T-cell (primary cell): ENCODE measurements at regions not wholly inside any gene's neighbourhood (a gene's known extent, or its start where the extent isn't known, plus 50 kb on each side); places are given as distances from the start of the nearest gene placed in this dataset.

Experiments used
- ATAC-seq, 4 experiments: fragments of 200-7000 bp in 3 of 4; fragments of 150-1000 bp in 1 of 4; cut with Tn5 transposase; replicated peaks in 1 of 4; 1 replicate in 3 of 4; 2 replicates in 1 of 4; pipeline ENCODE4 v1.10.0; 2021; ENCODE audit warnings: moderate library complexity in 3 of 4, mild to moderate bottlenecking in 2 of 4, moderate number of reproducible peaks in 1 of 4
- CTCF ChIA-PET, 2 donors: fragments of 300-600 bp; sonication (Branson Sonifier 250); formaldehyde crosslinking; loops; one replicate each; lab custom pipeline; 2022; ENCODE audit warnings: antibody characterized with exemption in 2 of 2; lab: Charles Lee
- POLR2A ChIA-PET, 2 donors: fragments of 300-600 bp; sonication (Branson Sonifier 250); formaldehyde crosslinking; loops; one replicate each; lab custom pipeline; 2022; ENCODE audit warnings: antibody characterized with exemption in 2 of 2; lab: Charles Lee
- DNase-seq, 35 experiments: peaks; one replicate each; pipeline versions ENCODE4 v3.0.0 to v3.0.0-alpha.2; 2013 to 2023
- H3K27ac ChIP-seq: one replicate; pipeline ENCODE4 v1.5.1; 2013; ENCODE audit warnings: low read length
- H3K27me3 ChIP-seq, 2 experiments: replicated peaks in 1 of 2; 1 replicate in 1 of 2; 2 replicates in 1 of 2; pipeline versions ENCODE4 v1.6.1 to v1.7.0; 2013; ENCODE audit warnings: low read length in 1 of 2, mixed read lengths in 1 of 2; ENCODE audit not compliant: control insufficient read depth in 2 of 2, insufficient read depth in 2 of 2; ENCODE audit errors: extremely low read depth in 1 of 2
- H3K36me3 ChIP-seq, 2 donors: 1 replicate in 1 of 2; 2 replicates in 1 of 2; pipeline versions ENCODE4 v1.6.1 to v1.7.0; 2013; ENCODE audit warnings: low read length in 1 of 2; ENCODE audit not compliant: control insufficient read depth in 2 of 2, insufficient read depth in 1 of 2; ENCODE audit errors: extremely low read depth in 1 of 2
- H3K4me1 ChIP-seq, 2 experiments: 1 replicate in 1 of 2; 2 replicates in 1 of 2; pipeline versions ENCODE4 v1.6.1 to v1.7.0; 2013; ENCODE audit warnings: low read length in 2 of 2, mixed read lengths in 1 of 2; ENCODE audit not compliant: insufficient read depth in 2 of 2, control insufficient read depth in 1 of 2; ENCODE audit errors: extremely low read depth in 1 of 2
- H3K4me3 ChIP-seq, 2 donors: 1 replicate in 1 of 2; 2 replicates in 1 of 2; pipeline versions ENCODE4 v1.5.1 to v1.7.0; 2013; ENCODE audit warnings: mild to moderate bottlenecking in 2 of 2, low read length in 1 of 2, moderate library complexity in 1 of 2; ENCODE audit not compliant: control insufficient read depth in 1 of 2; ENCODE audit errors: extremely low read depth in 1 of 2
- H3K9me3 ChIP-seq: 2 replicates; pipeline ENCODE4 v1.7.0; 2013
- H3K27ac Mint-ChIP-seq, 2 donors: one replicate each; pipeline ENCODE4 v1.8.0; 2020 to 2021; ENCODE audit warnings: mild to moderate bottlenecking in 2 of 2, mixed read lengths in 2 of 2
- H3K27me3 Mint-ChIP-seq, 2 donors: one replicate each; pipeline ENCODE4 v1.8.0; 2021 to 2022; ENCODE audit warnings: mixed read lengths in 2 of 2
- H3K36me3 Mint-ChIP-seq: one replicate; pipeline ENCODE4 v1.8.0; 2021; ENCODE audit warnings: mixed read lengths
- H3K4me1 Mint-ChIP-seq, 3 donors: one replicate each; pipeline ENCODE4 v1.8.0; 2020 to 2022; ENCODE audit warnings: mixed read lengths in 3 of 3, mild to moderate bottlenecking in 1 of 3
- H3K4me3 Mint-ChIP-seq, 3 donors: one replicate each; pipeline ENCODE4 v1.8.0; 2020 to 2022; ENCODE audit warnings: mild to moderate bottlenecking in 3 of 3, mixed read lengths in 3 of 3, moderate library complexity in 3 of 3
- H3K9me3 Mint-ChIP-seq, 3 donors: one replicate each; pipeline ENCODE4 v1.8.0; 2020 to 2022; ENCODE audit warnings: mixed read lengths in 3 of 3
- WGBS: methylation state at CpG from one replicate; pipeline ENCODE4 v1.1.5; 2013; ENCODE audit warnings: missing lambda C conversion rate; ENCODE audit not compliant: insufficient coverage; 5-methylcytosine and 5-hydroxymethylcytosine counted together

DNA sequence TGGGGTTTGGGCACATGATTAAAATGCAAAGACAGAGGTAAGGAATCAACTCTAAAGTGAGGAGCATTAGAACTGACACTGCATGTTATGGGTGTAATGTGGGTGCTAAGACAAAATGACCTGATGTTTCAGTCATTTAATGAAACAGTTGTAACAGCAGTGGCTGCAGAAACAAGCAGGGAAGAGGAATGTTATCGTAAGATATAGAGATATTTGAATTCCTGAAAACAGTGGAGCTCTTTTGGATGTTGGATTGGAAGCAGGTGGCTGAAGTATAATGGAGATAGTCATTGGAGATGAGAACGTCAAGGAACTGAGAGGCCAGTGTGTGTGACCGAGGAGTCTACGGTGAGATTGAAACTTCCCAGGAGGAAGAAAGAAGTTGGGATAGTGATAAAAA lies 1065.2 kb downstream of the ZPLD1 start:
- Histone ChIP-seq H3K36me3 (no peaks in the 10 kb centered on the region), H3K4me1 (no peaks in the 10 kb centered on the region), H3K4me3 (no peak overlapping the region), H3K27ac (no peak overlapping the region), H3K9me3 (peaks cover 3% of the 10 kb centered on the region), H3K27me3 (no peaks in the 10 kb centered on the region)
- CTCF ChIA-PET: no interaction called here
- ATAC-seq (no peak), DNase-seq (no peak)
- 87% methylated on average over 4 of the region's 4 CpGs for WGBS
- Mint-ChIP-seq H3K4me1 (no peaks in the 10 kb centered on the region), H3K36me3 (no peaks in the 10 kb centered on the region), H3K4me3 (no peak overlapping the region), H3K27ac (no peak overlapping the region), H3K9me3 (peaks cover 3 to 9% (median 5%) of the 10 kb centered on the region in 3 donors), H3K27me3 (no peaks in the 10 kb centered on the region)
- POLR2A ChIA-PET: no interaction called here

DNA sequence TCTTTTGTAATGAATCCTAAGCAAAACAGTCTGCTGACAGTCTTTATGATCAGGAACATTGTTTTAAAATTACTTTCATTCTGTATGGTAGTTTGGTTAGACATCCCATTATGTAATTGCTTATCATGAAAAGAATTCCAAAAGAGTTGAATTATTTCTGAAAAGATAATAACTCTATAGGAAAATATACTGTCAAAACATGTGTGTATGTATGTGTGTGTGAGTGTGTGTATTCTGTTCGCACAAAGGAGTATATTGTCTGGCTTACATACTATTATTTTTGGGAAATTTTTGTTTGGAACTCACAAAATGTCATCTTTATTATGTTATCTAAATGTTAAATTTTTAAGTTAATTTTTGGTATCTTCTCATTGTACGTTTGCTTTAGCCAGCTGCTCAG lies 1075.9 kb downstream of the ZPLD1 start:
- Histone ChIP-seq H3K27me3 (no peaks in the 10 kb centered on the region), H3K36me3 (no peaks in the 10 kb centered on the region), H3K4me1 (no peaks in the 10 kb centered on the region), H3K9me3 (no peaks in the 10 kb centered on the region), H3K4me3 (no peak overlapping the region), H3K27ac (no peak overlapping the region)
- no peak for DNase-seq
- no peak overlapping the region for H3K4me3 Mint-ChIP-seq
- peaks cover 3 to 27% (median 11%) of the 10 kb centered on the region in 3 donors for H3K9me3 Mint-ChIP-seq
- no peaks in the 10 kb centered on the region for H3K36me3 Mint-ChIP-seq
- WGBS: no CpG with 5 or more reads among the region's 2 CpGs
- no peaks in the 10 kb centered on the region for H3K27me3 Mint-ChIP-seq
- H3K4me1 Mint-ChIP-seq: no peaks in the 10 kb centered on the region
- POLR2A ChIA-PET: no interaction called here
- H3K27ac Mint-ChIP-seq: no peak overlapping the region
- ATAC-seq: no peak
- CTCF ChIA-PET: no interaction called here

DNA sequence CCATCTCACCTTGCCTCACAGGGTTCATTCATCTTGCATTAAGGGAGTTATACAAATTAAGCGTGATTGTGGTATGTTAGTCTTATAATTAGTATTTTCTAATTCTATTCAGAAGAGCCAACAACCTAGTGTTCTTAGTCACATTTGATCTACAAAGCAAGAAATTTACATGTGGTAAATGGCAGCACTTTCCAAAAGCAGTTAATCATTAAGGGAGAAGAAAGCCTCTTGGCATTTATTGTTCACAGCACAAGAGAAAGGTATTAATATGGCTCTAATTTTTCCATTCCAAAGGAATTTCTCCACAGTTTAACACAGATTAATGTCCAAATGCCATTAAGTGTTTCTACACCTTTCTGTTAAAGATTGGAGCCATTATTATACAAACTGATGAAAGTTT lies 1077.1 kb downstream of the ZPLD1 start:
- CTCF ChIA-PET: interaction anchor here in 1 of 2 donors (0.5 kb wide), 1 partner anchor 407 kb away, joined by 3 read pairs; no protein-coding TSS in a partner anchor
- no peaks in the 10 kb centered on the region for H3K36me3 ChIP-seq
- Mint-ChIP-seq H3K36me3 (no peaks in the 10 kb centered on the region), H3K27me3 (no peaks in the 10 kb centered on the region), H3K4me1 (no peaks in the 10 kb centered on the region), H3K27ac (no peak overlapping the region), H3K4me3 (no peak overlapping the region), H3K9me3 (peaks cover 3 to 17% (median 5%) of the 10 kb centered on the region in 3 donors)
- H3K4me3 ChIP-seq: no peak overlapping the region
- DNase-seq (no peak), ATAC-seq (no peak)
- WGBS: no CpG with 5 or more reads among the region's 1 CpG
- no peaks in the 10 kb centered on the region for H3K9me3 ChIP-seq
- POLR2A ChIA-PET: no interaction called here
- no peaks in the 10 kb centered on the region for H3K27me3 ChIP-seq
- H3K4me1 ChIP-seq: no peaks in the 10 kb centered on the region
- no peak overlapping the region for H3K27ac ChIP-seq

DNA sequence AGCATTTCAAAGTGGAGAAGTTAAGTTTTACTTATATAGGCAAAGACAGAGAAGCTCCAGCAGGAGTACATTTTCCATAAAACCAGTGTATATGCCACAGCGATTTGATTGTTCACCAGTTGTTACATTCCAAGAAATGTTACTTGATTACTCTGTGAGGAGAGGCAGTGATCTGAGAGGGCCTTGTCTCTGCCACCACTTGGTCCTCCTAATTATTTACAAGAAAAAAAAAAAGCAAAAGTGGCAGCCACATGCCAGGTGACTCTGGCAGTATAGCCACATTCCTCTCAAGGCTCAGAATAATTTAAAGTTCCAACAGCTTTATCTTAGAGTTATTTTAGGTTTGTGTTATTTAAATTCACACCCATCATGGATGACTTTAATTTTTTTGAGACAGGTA lies 1077.8 kb downstream of the ZPLD1 start:
- no peak for ATAC-seq
- Histone ChIP-seq H3K4me3 (no peak overlapping the region), H3K9me3 (no peaks in the 10 kb centered on the region), H3K36me3 (no peaks in the 10 kb centered on the region), H3K27me3 (no peaks in the 10 kb centered on the region), H3K4me1 (no peaks in the 10 kb centered on the region), H3K27ac (no peak overlapping the region)
- POLR2A ChIA-PET: no interaction called here
- CTCF ChIA-PET: no interaction called here
- Mint-ChIP-seq H3K4me3 (no peak overlapping the region), H3K36me3 (no peaks in the 10 kb centered on the region), H3K27me3 (no peaks in the 10 kb centered on the region), H3K9me3 (peaks cover 8 to 12% (median 8%) of the 10 kb centered on the region in 3 donors), H3K4me1 (no peaks in the 10 kb centered on the region), H3K27ac (no peak overlapping the region)
- no CpG with 5 or more reads among the region's 1 CpG for WGBS
- DNase-seq: no peak

DNA sequence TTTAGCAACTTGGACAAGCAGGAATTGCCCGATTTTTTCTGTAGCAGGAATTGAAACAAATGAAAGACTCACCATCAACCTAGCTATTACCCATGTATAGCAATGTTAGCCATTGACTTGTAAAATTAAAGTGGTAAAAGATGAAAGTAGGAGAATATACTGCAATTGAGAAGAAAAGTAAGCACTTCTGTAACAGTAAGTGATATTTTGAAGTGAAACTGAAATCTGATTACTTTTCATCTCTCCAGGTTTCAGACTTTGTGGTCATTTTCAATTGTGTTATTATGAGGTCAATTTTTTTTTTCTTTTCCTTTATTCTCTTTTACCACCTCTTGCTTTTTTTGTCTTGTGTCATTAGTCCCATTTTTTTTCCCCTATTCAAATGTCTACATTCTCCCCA lies 1078.2 kb downstream of the ZPLD1 start:
- Histone ChIP-seq H3K9me3 (no peaks in the 10 kb centered on the region), H3K36me3 (no peaks in the 10 kb centered on the region), H3K4me3 (no peak overlapping the region), H3K4me1 (no peaks in the 10 kb centered on the region), H3K27ac (no peak overlapping the region), H3K27me3 (no peaks in the 10 kb centered on the region)
- Mint-ChIP-seq H3K4me3 (no peak overlapping the region), H3K27ac (no peak overlapping the region), H3K4me1 (no peaks in the 10 kb centered on the region), H3K9me3 (peaks cover 8 to 12% (median 11%) of the 10 kb centered on the region in 3 donors), H3K27me3 (no peaks in the 10 kb centered on the region), H3K36me3 (no peaks in the 10 kb centered on the region)
- ChIA-PET CTCF (no interaction called here), POLR2A (no interaction called here)
- WGBS: no CpG with 5 or more reads among the region's 1 CpG
- no peak for DNase-seq
- no peak for ATAC-seq

DNA sequence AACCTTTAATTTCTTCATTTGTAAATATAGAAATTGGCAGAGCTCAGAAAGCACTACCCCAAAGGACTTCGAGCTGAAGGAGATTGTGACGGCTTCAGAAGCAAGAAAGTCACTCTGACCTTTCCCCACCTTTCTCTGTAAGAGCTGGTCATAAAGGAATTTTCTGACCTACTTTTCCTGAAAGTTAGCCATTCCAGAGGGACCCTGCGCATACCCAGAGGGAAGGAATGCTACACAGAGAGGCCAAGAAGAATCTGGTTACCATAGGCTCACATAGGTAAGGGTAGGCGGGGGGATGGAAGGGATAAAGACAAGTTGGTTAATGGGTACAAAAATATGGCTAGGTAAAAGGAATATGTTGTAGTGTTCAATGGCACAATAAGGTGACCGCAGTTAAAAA lies 1080.3 kb downstream of the ZPLD1 start:
- Histone ChIP-seq H3K27ac (no peak overlapping the region), H3K4me3 (no peak overlapping the region), H3K36me3 (no peaks in the 10 kb centered on the region), H3K4me1 (no peaks in the 10 kb centered on the region), H3K27me3 (no peaks in the 10 kb centered on the region), H3K9me3 (no peaks in the 10 kb centered on the region)
- CTCF ChIA-PET: no interaction called here
- H3K27ac Mint-ChIP-seq: no peak overlapping the region
- no peak for ATAC-seq
- 60% methylated on average over 2 of the region's 5 CpGs for WGBS
- H3K27me3 Mint-ChIP-seq: no peaks in the 10 kb centered on the region
- DNase-seq: no peak
- no peak overlapping the region for H3K4me3 Mint-ChIP-seq
- H3K9me3 Mint-ChIP-seq: peaks cover 13 to 18% (median 17%) of the 10 kb centered on the region in 3 donors
- no peaks in the 10 kb centered on the region for H3K36me3 Mint-ChIP-seq
- H3K4me1 Mint-ChIP-seq: no peaks in the 10 kb centered on the region
- POLR2A ChIA-PET: interaction anchor here in 1 of 2 donors (0.6 kb wide), 1 partner anchor 587 kb away, joined by 3 read pairs; no protein-coding TSS in a partner anchor

DNA sequence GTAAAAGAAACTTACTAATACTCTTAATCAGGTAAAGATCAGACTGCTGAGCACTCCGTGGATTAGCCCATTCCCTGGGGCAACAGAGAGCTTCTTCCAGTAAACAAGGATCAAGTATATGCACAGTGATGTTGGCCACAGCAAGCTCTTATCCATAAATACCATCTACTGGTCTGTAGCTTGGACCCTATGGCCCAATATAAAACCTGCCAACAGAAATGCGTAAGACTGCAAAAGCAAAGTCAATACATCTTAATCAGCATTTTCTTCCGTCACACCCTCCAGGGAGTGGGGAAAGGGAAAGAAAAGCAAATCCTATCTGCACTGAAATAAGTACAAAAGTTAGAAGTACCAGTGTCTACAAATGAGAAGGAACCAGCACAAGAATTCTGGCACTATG lies 1082.1 kb downstream of the ZPLD1 start:
- no peak overlapping the region for H3K27ac ChIP-seq
- no peaks in the 10 kb centered on the region for H3K27me3 ChIP-seq
- ATAC-seq: no peak
- H3K36me3 Mint-ChIP-seq: no peaks in the 10 kb centered on the region
- POLR2A ChIA-PET: no interaction called here
- H3K9me3 ChIP-seq: no peaks in the 10 kb centered on the region
- peaks cover 18 to 22% (median 18%) of the 10 kb centered on the region in 3 donors for H3K9me3 Mint-ChIP-seq
- no peaks in the 10 kb centered on the region for H3K4me1 Mint-ChIP-seq
- CTCF ChIA-PET: no interaction called here
- no peaks in the 10 kb centered on the region for H3K4me1 ChIP-seq
- no peak overlapping the region for H3K4me3 Mint-ChIP-seq
- no peak overlapping the region for H3K4me3 ChIP-seq
- H3K27me3 Mint-ChIP-seq: no peaks in the 10 kb centered on the region
- H3K36me3 ChIP-seq: no peaks in the 10 kb centered on the region
- no CpG with 5 or more reads among the region's 3 CpGs for WGBS
- DNase-seq: no peak
- H3K27ac Mint-ChIP-seq: no peak overlapping the region
